Keratinocyte (primary cell): ENCODE measurements at regions not wholly inside any gene's neighbourhood (a gene's known extent, or its start where the extent isn't known, plus 50 kb on each side); places are given as distances from the start of the nearest gene placed in this dataset.

Experiments
- DNase-seq: peaks from one replicate; pipeline ENCODE4 v3.0.0-alpha.2; 2011; ENCODE audit warnings: low read depth, missing footprints, low spot score
- FAIRE-seq: peaks from 2 replicates; lab custom pipeline; 2011; peaks lifted over from hg19 to GRCh38; lab: Jason Lieb, UNC
- H2AFZ ChIP-seq: 2 replicates; pipeline ENCODE4 v1.6.0; 2012; ENCODE audit warnings: low read length, control low read depth, inconsistent platforms; ENCODE audit not compliant: control insufficient read depth
- H3K27ac ChIP-seq: 2 replicates; pipeline ENCODE4 v1.5.1; 2011; ENCODE audit warnings: low read length; ENCODE audit not compliant: control insufficient read depth, insufficient read depth
- H3K27me3 ChIP-seq: 3 replicates; pipeline ENCODE4 v1.6.0; 2011; ENCODE audit warnings: low read length; ENCODE audit not compliant: control insufficient read depth, insufficient read depth; ENCODE audit errors: extremely low read depth
- H3K36me3 ChIP-seq, 2 experiments: 2 replicates in 1 of 2; 3 replicates in 1 of 2; pipeline ENCODE4 v1.5.1; 2011; ENCODE audit warnings: low read length in 2 of 2, mild to moderate bottlenecking in 1 of 2; ENCODE audit not compliant: control insufficient read depth in 2 of 2, insufficient read depth in 2 of 2; ENCODE audit errors: extremely low read depth in 1 of 2
- H3K4me1 ChIP-seq: 3 replicates; pipeline ENCODE4 v1.5.1; 2011; ENCODE audit warnings: low read length; ENCODE audit not compliant: control insufficient read depth, insufficient read depth; ENCODE audit errors: extremely low read depth
- H3K4me2 ChIP-seq: 3 replicates; pipeline ENCODE4 v1.6.0; 2011; ENCODE audit warnings: low read depth, low read length; ENCODE audit not compliant: control insufficient read depth, insufficient read depth; ENCODE audit errors: extremely low read depth
- H3K4me3 ChIP-seq, 3 experiments: fragments of 200-600 bp in 1 of 3; sonication (generic) in 1 of 3; 2 replicates in 2 of 3; 3 replicates in 1 of 3; pipeline ENCODE4 v1.5.1; 2011 to 2016; ENCODE audit warnings: low read length in 3 of 3, mild to moderate bottlenecking in 3 of 3, control low read depth in 2 of 3, inconsistent platforms in 1 of 3, low read depth in 1 of 3, mixed read lengths in 1 of 3, mixed run types in 1 of 3, moderate library complexity in 1 of 3; ENCODE audit not compliant: control insufficient read depth in 2 of 3, insufficient read depth in 2 of 3; ENCODE audit errors: extremely low read depth in 1 of 3
- H3K79me2 ChIP-seq: 2 replicates; pipeline ENCODE4 v1.6.0; 2012; ENCODE audit warnings: low read length; ENCODE audit not compliant: control insufficient read depth, insufficient read depth
- H3K9ac ChIP-seq: 3 replicates; pipeline ENCODE4 v1.6.0; 2011; ENCODE audit warnings: low read length; ENCODE audit not compliant: control insufficient read depth, insufficient read depth; ENCODE audit errors: extremely low read depth
- H3K9me1 ChIP-seq: 3 replicates; pipeline ENCODE4 v1.6.0; 2011; ENCODE audit warnings: low read length; ENCODE audit not compliant: control insufficient read depth, insufficient read depth; ENCODE audit errors: extremely low read depth
- H3K9me3 ChIP-seq: 2 replicates; pipeline ENCODE4 v1.5.1; 2012; ENCODE audit warnings: low read depth, low read length; ENCODE audit not compliant: control insufficient read depth
- H4K20me1 ChIP-seq: 3 replicates; pipeline ENCODE4 v1.6.0; 2011; ENCODE audit warnings: low read length; ENCODE audit not compliant: control insufficient read depth, insufficient read depth; ENCODE audit errors: extremely low read depth
- EZH2 ChIP-seq: IDR thresholded peaks from one replicate; pipeline ENCODE4 v1.6.1; 2012; ENCODE audit warnings: inconsistent platforms, mild to moderate bottlenecking, low read length, moderate library complexity
- dilution Hi-C: fragments of 300-500 bp; cut with MboI; formaldehyde crosslinking; loops from one replicate; pipeline ENCODE4 v1.7.0; 2020; ENCODE audit warnings: low sequenced_read_pairs; ENCODE audit not compliant: extremely low pct_ligation_motif_present
- TF ChIP-seq, protein P1 (sequence below), 3 experiments: IDR thresholded peaks in 1 of 3; conservative IDR thresholded peaks in 1 of 3; optimal IDR thresholded peaks in 1 of 3; 2 replicates in 2 of 3; 3 replicates in 1 of 3; pipeline versions ENCODE3 to v1.5.1; 2011; ENCODE audit warnings: low read length in 3 of 3, mild to moderate bottlenecking in 3 of 3, moderate library complexity in 2 of 3, control low read depth in 1 of 3, inconsistent platforms in 1 of 3; ENCODE audit not compliant: insufficient read depth in 2 of 3; ENCODE audit errors: extremely low read depth in 1 of 3

DNA sequence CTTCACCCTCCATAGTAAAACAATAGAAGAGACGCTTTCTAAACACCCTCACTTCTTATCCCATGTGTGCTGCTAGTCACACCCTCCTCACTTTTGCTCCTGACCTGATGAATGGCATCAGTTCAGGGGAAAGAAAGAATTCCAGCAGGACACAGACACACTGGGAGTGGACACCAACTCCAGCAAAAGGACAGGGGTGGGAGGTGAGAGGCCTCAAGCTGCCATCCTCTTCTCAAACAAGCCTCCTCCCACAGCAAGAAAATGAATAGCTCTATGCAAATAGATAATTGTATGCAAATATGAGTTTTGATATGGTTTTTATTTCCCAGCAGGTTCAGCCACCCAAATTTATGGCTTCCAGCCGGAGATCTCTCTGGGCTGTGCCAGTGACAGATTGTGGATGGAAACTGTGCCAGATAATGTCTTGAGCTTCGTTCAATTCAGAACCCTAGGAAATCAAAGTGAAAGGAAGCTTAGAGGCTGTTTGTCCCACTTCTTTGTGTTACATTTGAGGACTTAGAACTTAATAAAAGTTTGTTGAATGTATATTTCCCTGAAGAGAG lies 209.3 kb upstream of the PPP2R3A start:
- Histone ChIP-seq H3K4me1 (no peaks in the 10 kb centered on the region), H3K4me3 (no peak overlapping the region), H3K27ac (no peak overlapping the region), H3K27me3 (no peaks in the 10 kb centered on the region), H3K9me3 (no peaks in the 10 kb centered on the region), H4K20me1 (no peaks in the 10 kb centered on the region), H2AFZ (no peak overlapping the region), H3K9me1 (no peaks in the 10 kb centered on the region), H3K4me2 (no peak overlapping the region), H3K79me2 (no peaks in the 10 kb centered on the region), H3K9ac (no peak overlapping the region), H3K36me3 (no peaks in the 10 kb centered on the region)
- no peak for FAIRE-seq
- no peak for DNase-seq
- dilution Hi-C loops: no loop called here
- TF ChIP-seq EZH2: no peak
- TF ChIP-seq, protein P1, sequence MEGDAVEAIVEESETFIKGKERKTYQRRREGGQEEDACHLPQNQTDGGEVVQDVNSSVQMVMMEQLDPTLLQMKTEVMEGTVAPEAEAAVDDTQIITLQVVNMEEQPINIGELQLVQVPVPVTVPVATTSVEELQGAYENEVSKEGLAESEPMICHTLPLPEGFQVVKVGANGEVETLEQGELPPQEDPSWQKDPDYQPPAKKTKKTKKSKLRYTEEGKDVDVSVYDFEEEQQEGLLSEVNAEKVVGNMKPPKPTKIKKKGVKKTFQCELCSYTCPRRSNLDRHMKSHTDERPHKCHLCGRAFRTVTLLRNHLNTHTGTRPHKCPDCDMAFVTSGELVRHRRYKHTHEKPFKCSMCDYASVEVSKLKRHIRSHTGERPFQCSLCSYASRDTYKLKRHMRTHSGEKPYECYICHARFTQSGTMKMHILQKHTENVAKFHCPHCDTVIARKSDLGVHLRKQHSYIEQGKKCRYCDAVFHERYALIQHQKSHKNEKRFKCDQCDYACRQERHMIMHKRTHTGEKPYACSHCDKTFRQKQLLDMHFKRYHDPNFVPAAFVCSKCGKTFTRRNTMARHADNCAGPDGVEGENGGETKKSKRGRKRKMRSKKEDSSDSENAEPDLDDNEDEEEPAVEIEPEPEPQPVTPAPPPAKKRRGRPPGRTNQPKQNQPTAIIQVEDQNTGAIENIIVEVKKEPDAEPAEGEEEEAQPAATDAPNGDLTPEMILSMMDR (optimal IDR thresholded peaks at IDR 0.05 in 1 of 3, IDR thresholded peaks at IDR 0.05 in 1 of 3, conservative IDR thresholded peaks at IDR 0.05 in 1 of 3; ENCODE audit: extremely low read depth in 1 of 3, insufficient read depth in 2 of 3, low read length in 3 of 3): no peak

DNA sequence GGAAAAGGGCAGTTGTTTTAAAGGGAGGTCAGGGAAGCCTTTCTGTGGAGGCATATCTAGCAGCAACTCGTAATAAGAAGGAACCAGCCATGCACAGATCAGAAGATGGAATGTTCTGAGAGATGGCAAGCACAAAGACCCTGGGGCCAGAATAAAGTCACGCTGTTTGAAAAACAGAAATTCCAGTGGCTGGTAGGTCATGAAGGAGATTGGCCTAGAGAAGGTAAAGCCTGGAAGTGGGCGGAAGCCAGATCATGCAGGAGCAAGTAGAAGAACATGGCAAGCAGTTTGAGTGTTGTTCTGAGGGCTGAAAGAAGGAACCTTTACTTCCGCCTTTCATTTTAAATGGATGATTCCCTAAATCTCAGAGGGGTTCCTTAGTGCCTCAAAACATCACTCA lies 208.1 kb upstream of the PPP2R3A start:
- no peaks in the 10 kb centered on the region for H3K36me3 ChIP-seq
- H3K9me3 ChIP-seq: no peaks in the 10 kb centered on the region
- FAIRE-seq (no peak), DNase-seq (no peak)
- TF ChIP-seq, protein P1 (optimal IDR thresholded peaks at IDR 0.05 in 1 of 3, IDR thresholded peaks at IDR 0.05 in 1 of 3, conservative IDR thresholded peaks at IDR 0.05 in 1 of 3; ENCODE audit: extremely low read depth in 1 of 3, insufficient read depth in 2 of 3, low read length in 3 of 3): no peak
- no peak for TF ChIP-seq EZH2
- H3K9ac ChIP-seq: no peak overlapping the region
- no peaks in the 10 kb centered on the region for H3K4me1 ChIP-seq
- dilution Hi-C loops: no loop called here
- no peaks in the 10 kb centered on the region for H4K20me1 ChIP-seq
- no peak overlapping the region for H3K4me3 ChIP-seq
- no peaks in the 10 kb centered on the region for H3K9me1 ChIP-seq
- H3K79me2 ChIP-seq: no peaks in the 10 kb centered on the region
- H2AFZ ChIP-seq: no peak overlapping the region
- no peaks in the 10 kb centered on the region for H3K27me3 ChIP-seq
- no peak overlapping the region for H3K27ac ChIP-seq
- no peak overlapping the region for H3K4me2 ChIP-seq
